ENCODE measurements at regions not wholly inside any gene's neighbourhood (a gene's known extent, or its start where the extent isn't known, plus 50 kb on each side); places are given as distances from the start of the nearest gene placed in this dataset.

DNA sequence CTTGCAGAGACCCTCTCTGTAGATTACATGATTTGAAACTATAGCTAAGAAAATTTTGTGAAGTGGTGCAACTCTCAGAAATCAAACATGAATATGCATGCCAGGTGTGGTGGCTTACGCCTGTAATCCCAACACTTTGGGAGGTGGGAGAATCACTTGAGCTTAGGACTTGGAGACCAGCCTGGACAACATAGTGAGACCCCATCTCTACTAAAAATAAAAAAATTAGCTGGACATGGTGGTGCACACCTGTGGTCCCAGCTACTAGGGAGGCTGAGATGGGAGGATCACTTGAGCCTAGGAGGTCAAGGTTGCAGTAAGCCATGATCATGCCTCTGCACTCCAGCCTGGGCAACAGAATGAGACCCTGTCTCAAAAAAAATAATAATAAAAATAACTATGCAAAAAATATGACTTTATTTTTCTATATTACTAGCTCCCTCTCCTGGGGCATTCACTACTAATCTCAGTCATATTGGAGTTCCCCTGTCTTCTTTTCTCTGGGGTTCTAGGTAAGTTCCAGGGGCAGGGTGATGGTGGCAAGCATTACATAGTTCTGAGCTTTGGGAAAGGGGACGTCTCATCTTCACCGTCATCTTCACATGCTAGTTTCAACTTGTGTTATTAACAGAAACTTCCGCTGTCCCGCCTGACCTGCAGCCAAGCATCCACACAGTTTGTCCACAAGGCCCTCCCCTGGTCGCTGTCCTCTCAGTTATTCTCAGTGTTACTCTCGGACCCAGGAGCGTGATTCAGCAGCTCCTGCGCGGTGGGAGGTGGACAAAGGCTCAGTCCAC is 96.8 kb upstream of the MBOAT2 start:
- H3K4me3 ChIP-seq (ENCODE audit: low read depth, low read length): no peak overlapping the region
- DNase-seq (ENCODE audit: low read depth): no peak
- TF ChIP-seq, protein P1, sequence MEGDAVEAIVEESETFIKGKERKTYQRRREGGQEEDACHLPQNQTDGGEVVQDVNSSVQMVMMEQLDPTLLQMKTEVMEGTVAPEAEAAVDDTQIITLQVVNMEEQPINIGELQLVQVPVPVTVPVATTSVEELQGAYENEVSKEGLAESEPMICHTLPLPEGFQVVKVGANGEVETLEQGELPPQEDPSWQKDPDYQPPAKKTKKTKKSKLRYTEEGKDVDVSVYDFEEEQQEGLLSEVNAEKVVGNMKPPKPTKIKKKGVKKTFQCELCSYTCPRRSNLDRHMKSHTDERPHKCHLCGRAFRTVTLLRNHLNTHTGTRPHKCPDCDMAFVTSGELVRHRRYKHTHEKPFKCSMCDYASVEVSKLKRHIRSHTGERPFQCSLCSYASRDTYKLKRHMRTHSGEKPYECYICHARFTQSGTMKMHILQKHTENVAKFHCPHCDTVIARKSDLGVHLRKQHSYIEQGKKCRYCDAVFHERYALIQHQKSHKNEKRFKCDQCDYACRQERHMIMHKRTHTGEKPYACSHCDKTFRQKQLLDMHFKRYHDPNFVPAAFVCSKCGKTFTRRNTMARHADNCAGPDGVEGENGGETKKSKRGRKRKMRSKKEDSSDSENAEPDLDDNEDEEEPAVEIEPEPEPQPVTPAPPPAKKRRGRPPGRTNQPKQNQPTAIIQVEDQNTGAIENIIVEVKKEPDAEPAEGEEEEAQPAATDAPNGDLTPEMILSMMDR (IDR thresholded peaks at IDR 0.05; ENCODE audit: control insufficient read depth, extremely low read depth, insufficient read depth): no peak

DNA sequence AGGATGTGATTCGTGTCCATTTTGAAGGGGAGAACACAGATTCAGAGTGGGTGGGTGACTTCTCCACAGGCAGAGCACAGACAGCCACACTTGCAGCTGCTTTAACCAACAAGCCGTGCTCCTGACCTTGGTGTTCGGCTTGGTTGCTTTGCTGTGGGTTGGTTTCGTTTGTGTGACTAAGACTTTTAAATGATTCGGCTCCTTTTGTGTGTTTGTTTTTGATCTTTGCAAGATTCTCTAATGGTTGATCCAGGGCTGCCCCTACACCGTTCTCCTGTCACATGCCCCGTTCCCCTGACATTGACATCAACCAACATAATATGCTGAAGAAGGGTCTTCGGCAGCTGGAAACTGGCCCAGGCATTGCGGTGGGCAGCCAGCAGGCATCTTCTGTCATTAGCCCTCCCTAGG is 95.9 kb upstream of the MBOAT2 start:
- TF ChIP-seq, protein P1 (IDR thresholded peaks at IDR 0.05; ENCODE audit: control insufficient read depth, extremely low read depth, insufficient read depth): no peak
- no peak for DNase-seq (ENCODE audit: low read depth)

DNA sequence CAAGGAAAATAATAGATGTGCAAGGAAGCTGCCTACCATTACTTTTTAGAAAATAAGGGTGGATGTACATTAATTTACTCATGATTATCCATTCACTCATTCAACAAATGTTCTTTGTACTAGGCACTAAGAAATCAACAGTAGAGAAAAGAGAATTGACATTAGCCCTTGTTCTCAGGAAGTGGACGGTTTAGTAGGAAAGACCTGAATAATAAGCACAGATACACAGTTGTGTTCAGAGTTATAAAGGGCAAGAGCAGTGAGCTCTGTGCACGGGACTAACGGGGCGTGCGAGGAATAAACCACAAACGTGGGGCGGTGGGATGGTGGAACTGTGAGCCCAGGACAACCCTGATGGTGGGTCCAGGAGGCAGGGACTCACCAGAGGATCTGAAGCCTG is 94.4 kb upstream of the MBOAT2 start:
- TF ChIP-seq, protein P1 (IDR thresholded peaks at IDR 0.05; ENCODE audit: control insufficient read depth, extremely low read depth, insufficient read depth): no peak
- no peak overlapping the region for H3K4me3 ChIP-seq (ENCODE audit: low read depth, low read length)
- DNase-seq (ENCODE audit: low read depth): no peak

More for the DNA sequence above, 95.9 kb upstream of the MBOAT2 start:
- H3K4me3 ChIP-seq (ENCODE audit: low read depth, low read length): no peak overlapping the region

DNA sequence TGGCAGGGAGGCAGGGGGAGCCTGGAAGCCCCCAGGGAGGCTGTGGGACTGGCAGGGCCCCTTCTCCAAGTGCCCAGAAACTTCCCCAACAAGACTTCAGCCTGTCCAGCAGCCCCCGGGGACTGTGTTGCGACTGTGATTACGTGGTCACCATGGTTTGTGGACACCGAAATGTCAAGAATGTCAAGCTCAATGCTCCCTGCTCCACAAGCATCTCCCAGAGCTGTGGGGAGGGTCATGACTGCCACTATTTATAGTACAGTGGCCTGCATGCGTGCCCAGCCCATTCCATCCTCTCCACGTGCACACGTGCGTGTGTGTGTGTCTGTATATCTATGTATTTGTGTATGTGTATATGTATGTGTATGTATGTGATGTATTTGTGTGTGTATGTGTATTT is 93.8 kb upstream of the MBOAT2 start:
- TF ChIP-seq, protein P1 (IDR thresholded peaks at IDR 0.05; ENCODE audit: control insufficient read depth, extremely low read depth, insufficient read depth): no peak
- no peak overlapping the region for H3K4me3 ChIP-seq (ENCODE audit: low read depth, low read length)
- no peak for DNase-seq (ENCODE audit: low read depth)

DNA sequence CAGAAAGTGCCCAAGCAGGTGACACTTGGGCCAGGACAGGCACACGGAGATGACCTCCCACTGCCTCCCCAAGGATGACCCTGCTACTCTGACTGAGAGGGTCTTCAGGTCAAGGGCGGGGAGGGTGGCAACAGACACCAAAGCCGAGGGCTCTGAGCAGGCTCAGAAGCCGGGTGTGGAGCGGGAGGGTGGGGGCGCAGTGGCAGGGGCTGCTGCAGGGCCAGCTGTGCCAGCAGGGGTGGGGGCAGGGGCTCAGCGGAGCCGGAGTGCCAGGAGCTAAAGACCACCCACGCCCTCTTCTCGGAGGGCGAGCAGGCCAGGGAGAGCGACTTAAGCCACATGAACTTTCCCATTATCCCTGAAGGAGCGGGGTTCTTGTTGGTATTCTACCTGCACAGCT is 93.3 kb upstream of the MBOAT2 start:
- TF ChIP-seq, protein P1 (IDR thresholded peaks at IDR 0.05; ENCODE audit: control insufficient read depth, extremely low read depth, insufficient read depth): no peak
- H3K4me3 ChIP-seq (ENCODE audit: low read depth, low read length): no peak overlapping the region
- no peak for DNase-seq (ENCODE audit: low read depth)

DNA sequence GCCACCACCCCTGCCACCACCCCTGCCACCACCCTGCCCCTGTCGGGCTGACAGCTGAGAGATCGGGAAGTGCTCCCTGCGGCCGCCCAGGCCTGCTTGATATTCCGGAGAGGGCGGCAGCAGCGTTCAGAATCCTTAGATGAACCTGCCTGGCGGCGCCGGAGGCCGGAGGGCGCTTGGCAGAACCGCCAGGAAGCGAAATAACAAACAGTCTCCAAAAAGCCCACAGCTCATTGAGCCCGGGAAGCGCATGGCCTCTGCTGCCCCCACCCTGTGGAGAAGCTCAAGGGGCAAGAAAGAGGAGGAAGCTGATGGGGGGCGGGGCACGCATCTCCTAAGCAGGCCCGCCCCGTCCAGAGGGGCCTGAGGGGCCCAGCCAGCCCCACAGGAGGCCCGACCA is 92.2 kb upstream of the MBOAT2 start:
- TF ChIP-seq, protein P1 (IDR thresholded peaks at IDR 0.05; ENCODE audit: control insufficient read depth, extremely low read depth, insufficient read depth): no peak
- H3K4me3 ChIP-seq (ENCODE audit: low read depth, low read length): no peak overlapping the region
- no peak for DNase-seq (ENCODE audit: low read depth)

DNA sequence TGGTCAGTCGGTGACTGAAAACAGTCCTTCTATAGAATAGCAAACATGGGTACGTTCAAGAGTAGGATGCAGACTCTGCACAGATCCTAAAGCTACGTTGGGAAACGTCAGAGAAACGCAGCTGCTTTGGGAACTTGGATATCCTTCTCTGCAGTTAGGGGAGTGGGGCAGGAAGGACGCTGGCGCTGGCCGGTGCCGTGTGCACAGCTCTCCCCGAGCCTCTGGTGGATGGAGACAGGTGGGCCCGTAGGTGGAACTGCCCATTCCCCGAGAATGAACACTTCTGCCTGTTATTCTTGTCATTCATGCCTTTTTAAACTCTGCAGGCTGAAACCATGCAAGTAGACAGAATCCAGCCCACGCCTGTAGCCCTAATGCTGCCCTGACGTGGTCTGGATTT is 91.7 kb upstream of the MBOAT2 start:
- no peak overlapping the region for H3K4me3 ChIP-seq (ENCODE audit: low read depth, low read length)
- TF ChIP-seq, protein P1 (IDR thresholded peaks at IDR 0.05; ENCODE audit: control insufficient read depth, extremely low read depth, insufficient read depth): no peak
- DNase-seq (ENCODE audit: low read depth): no peak

Data from LNCaP clone FGC (cell line).